ENCODE measurements at regions not wholly inside any gene's neighbourhood (a gene's known extent, or its start where the extent isn't known, plus 50 kb on each side); places are given as distances from the start of the nearest gene placed in this dataset.

DNA sequence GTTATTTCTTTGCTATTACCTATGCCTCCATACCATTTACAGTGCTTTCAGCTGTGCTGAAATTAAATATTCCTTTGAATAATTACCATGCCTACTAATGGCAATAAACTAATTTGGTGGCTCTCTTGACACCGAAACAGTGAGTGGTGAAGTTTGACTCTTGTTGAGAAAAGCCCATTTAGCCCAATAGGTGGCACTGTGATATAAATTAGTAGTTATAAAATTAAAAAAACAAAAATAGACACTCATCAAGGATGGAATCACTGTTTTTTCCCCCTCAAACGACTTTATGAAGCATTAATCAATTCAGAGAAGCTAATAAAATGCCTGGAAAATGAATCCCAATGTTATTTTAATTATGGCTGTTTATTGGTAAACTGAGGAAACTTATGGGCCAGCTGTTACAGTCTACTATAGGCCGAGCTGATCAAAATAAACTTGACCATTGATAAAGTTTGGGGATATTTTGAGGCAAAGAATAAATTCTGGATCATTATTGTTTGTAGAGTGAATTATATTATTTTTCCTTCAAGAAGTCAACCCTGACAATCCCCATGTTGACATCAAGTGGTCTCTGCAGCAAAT, 339.6 kb downstream of the TRIB2 start:
- DNase-seq (no peak), ATAC-seq (peak in 3 of 4 donors; percentile 46 to 58 (median 52))
- intact Hi-C loops (cut with DNase I): no loop called here
- Histone ChIP-seq H3K36me3 (no peaks in the 10 kb centered on the region), H3K27me3 (no peaks in the 10 kb centered on the region), H3K27ac (no peak overlapping the region), H3K4me1 (no peaks in the 10 kb centered on the region), H3K9me3 (no peaks in the 10 kb centered on the region), H3K4me3 (no peak overlapping the region)
- 24% methylated on average over 3 of the region's 3 CpGs for WGBS (ENCODE audit: insufficient coverage, low coverage, low lambda C conversion rate, missing lambda C conversion rate)
- TF ChIP-seq POLR2A (IDR thresholded peaks at IDR 0.05): no peak
- TF ChIP-seq, protein P1, sequence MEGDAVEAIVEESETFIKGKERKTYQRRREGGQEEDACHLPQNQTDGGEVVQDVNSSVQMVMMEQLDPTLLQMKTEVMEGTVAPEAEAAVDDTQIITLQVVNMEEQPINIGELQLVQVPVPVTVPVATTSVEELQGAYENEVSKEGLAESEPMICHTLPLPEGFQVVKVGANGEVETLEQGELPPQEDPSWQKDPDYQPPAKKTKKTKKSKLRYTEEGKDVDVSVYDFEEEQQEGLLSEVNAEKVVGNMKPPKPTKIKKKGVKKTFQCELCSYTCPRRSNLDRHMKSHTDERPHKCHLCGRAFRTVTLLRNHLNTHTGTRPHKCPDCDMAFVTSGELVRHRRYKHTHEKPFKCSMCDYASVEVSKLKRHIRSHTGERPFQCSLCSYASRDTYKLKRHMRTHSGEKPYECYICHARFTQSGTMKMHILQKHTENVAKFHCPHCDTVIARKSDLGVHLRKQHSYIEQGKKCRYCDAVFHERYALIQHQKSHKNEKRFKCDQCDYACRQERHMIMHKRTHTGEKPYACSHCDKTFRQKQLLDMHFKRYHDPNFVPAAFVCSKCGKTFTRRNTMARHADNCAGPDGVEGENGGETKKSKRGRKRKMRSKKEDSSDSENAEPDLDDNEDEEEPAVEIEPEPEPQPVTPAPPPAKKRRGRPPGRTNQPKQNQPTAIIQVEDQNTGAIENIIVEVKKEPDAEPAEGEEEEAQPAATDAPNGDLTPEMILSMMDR (IDR thresholded peaks at IDR 0.05): peak; percentile 48 to 66 (median 58)

- H3K4me1 ChIP-seq: no peaks in the 10 kb centered on the region
- ATAC-seq (no peak), DNase-seq (no peak)
- intact Hi-C loops (cut with DNase I): no loop called here
- peaks cover 0 to 2% of the 10 kb centered on the region in 2 donors for H3K27me3 ChIP-seq
- no peak overlapping the region for H3K4me3 ChIP-seq
- H3K27ac ChIP-seq: no peak overlapping the region
- TF ChIP-seq, protein P1 (IDR thresholded peaks at IDR 0.05): no peak
- TF ChIP-seq POLR2A (IDR thresholded peaks at IDR 0.05): no peak
- H3K9me3 ChIP-seq: no peaks in the 10 kb centered on the region
- no peaks in the 10 kb centered on the region for H3K36me3 ChIP-seq
These were observed 340.9 kb downstream of the TRIB2 start for GRCh38 chr2:13057671-13058070.

GRCh38 chr2:13066676-13067075, 349.9 kb downstream of the TRIB2 start:
- TF ChIP-seq POLR2A (IDR thresholded peaks at IDR 0.05): no peak
- TF ChIP-seq, protein P1 (IDR thresholded peaks at IDR 0.05): no peak
- Histone ChIP-seq H3K4me1 (no peaks in the 10 kb centered on the region), H3K36me3 (no peaks in the 10 kb centered on the region), H3K4me3 (no peak overlapping the region), H3K27ac (no peak overlapping the region), H3K9me3 (no peaks in the 10 kb centered on the region), H3K27me3 (peaks cover 0 to 8% of the 10 kb centered on the region in 2 donors)
- no peak for ATAC-seq
- intact Hi-C loops (cut with DNase I): no loop called here
- WGBS (ENCODE audit: insufficient coverage, low coverage, low lambda C conversion rate, missing lambda C conversion rate): 44% methylated on average over 1 of the region's 1 CpG
- no peak for DNase-seq

DNA sequence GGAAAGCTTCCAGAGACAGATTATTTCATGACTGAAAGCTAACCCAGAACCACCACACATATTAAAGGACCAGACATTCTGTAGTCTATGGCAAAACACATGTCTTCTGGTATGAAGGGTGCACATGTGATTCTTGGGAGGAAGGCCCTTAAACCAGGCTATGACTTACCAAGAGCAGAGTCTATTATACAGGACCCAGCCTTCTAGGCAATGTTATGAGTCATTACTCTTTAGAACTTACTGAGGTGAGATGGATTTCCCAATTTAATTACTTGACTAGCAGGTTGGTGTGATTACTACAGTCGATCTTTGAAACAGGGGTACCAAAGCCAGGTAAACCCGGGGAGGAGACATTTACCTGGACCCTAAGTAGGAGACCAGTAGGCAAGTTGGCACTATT, 350.8 kb downstream of the TRIB2 start:
- DNase-seq: no peak
- H3K27me3 ChIP-seq: peaks cover 0 to 7% of the 10 kb centered on the region in 2 donors
- TF ChIP-seq POLR2A (IDR thresholded peaks at IDR 0.05): no peak
- TF ChIP-seq, protein P1 (IDR thresholded peaks at IDR 0.05): no peak
- H3K4me3 ChIP-seq: no peak overlapping the region
- ATAC-seq: no peak
- H3K36me3 ChIP-seq: no peaks in the 10 kb centered on the region
- no peaks in the 10 kb centered on the region for H3K4me1 ChIP-seq
- 84% methylated on average over 2 of the region's 2 CpGs for whole genome bisulfite sequencing (ENCODE audit: insufficient coverage, low coverage, low lambda C conversion rate, missing lambda C conversion rate)
- H3K27ac ChIP-seq: no peak overlapping the region
- no peaks in the 10 kb centered on the region for H3K9me3 ChIP-seq
- intact Hi-C loops (cut with DNase I): no loop called here

- no peak for ATAC-seq
- intact Hi-C loops (cut with DNase I): no loop called here
- Histone ChIP-seq H3K4me1 (no peaks in the 10 kb centered on the region), H3K36me3 (no peaks in the 10 kb centered on the region), H3K27ac (no peak overlapping the region), H3K27me3 (no peaks in the 10 kb centered on the region), H3K4me3 (no peak overlapping the region), H3K9me3 (no peaks in the 10 kb centered on the region)
- TF ChIP-seq, protein P1 (IDR thresholded peaks at IDR 0.05): no peak
- no peak for TF ChIP-seq POLR2A (IDR thresholded peaks at IDR 0.05)
- no peak for DNase-seq
These were observed 373.2 kb downstream of the TRIB2 start for GRCh38 chr2:13089971-13090370.

Measured in right lobe of liver (tissue), 6 donors.